HG03342 (cell line): ENCODE measurements at regions not wholly inside any gene's neighbourhood (a gene's known extent, or its start where the extent isn't known, plus 50 kb on each side); places are given as distances from the start of the nearest gene placed in this dataset.

ENCODE experiments used
- ATAC-seq: cut with Tn5 transposase; IDR thresholded peaks from one replicate; pipeline ENCODE4 v1.9.1; 2021; ENCODE audit warnings: mild to moderate bottlenecking, moderate library complexity; ENCODE audit not compliant: unreplicated experiment

DNA sequence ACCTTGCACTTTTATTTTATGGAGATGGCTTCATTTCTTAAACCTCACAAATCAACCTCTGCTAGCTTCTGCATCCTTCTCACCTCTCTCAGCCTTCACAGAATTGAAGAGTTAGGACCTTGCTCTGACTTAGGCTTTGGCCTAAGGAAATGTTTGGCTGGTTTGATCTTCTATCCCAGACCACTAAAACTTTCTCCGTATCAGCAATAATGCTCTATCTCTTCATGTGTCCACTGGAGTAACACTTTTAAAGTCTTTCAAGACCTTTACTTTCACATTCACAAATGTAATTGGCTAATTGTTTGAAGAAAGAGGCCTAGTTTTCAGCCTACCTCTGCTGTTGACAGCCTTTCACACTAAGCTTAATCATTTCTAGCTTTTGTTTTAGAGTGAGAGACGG is 212.9 kb downstream of the TTLL2 start:
- ATAC-seq: no peak

DNA sequence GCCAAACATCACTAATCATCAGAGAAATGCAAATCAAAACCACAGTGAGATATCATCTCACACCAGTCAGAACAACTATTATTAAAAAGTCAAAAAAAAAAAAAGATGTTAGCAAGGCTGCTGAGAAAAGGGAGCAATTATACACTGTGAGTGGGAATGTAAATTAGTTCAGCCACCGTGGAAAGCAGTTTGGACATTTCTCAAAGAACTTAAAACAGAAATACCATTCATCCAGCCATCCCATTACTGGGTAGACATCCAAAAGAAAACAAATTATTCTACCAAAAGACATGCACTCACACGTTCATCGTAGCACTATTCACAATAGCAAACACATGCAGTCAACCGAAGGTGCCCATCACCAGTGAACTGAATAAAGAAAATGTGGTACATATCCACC is 213.9 kb downstream of the TTLL2 start:
- ATAC-seq: no peak

DNA sequence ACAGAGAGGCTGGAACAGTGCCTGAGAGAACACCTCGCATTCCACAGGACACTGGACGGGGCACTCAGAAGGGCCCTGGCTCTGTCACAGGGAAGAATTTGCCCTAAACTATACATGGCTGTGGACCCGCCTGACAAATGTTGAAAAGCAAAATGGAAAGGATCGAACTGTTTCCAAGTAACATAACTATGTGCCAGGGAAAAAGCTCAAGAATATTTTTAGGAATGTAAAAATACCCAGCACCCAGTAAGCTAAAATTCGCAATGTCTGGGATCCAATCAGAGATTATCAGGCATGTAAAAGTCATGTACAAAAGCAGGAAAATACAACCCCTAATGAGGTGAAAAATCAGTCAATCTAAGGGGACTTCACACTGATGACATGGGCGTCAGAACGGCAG is 215.9 kb downstream of the TTLL2 start:
- no peak for ATAC-seq

DNA sequence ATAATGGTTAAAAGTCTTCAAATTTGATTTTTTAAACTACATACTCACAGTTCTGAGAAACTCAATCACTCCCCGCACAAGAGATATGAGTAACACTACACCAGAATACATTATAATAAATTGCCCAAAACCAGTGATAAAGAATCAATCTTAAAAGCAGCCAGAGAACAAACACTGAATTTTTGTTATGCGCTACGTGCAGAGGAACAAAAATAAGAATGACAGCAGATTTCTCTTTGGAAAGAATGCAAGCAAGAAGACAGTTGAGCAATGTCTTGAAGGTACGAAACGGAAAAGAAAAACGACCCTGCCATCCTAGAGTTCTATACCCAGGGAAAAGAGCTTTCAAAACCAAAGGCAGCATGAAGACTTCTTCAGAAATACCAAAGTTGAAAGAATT is 216.7 kb downstream of the TTLL2 start:
- ATAC-seq: no peak

DNA sequence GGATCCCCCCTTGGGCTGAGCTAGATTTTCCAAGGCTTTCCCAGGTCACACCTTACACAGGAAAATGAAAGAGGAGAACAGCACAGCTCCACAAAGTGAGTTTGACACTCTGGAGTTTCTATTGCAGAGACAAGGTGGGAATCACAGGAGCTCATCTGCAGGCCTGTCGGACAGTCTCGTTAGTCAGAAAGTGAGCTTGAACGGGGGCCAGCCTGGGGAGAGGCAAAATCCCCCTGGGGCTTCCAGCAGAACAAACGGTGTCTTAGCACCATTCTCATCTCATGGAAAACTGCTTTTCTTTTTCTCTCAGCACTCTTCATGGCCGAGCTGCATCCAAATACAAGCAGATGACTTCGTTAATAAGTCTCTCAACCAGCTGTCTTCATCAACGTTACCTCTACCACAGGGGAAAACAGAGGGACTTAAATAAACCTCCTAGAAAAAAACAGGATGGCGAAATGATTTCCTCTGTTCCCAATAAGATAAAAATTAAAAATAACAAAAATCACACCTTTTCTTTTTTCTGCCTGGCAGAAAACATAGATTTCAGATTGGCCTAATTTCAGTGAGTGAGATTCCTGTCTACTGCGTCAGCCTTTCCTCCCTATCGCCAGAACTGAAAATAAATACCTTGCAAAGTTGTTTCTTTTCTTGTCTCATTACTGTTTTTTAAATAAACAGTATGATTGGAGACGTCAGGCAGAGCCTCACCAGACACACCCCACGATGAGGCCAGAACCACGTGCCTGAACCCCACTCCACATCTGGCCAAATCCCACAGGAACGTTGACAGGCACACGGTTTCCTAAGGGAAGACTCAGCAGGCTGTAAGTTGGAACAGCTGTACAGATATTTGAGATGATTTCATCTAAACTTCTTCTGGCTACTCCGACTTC is 219.0 kb downstream of the TTLL2 start:
- no peak for ATAC-seq

DNA sequence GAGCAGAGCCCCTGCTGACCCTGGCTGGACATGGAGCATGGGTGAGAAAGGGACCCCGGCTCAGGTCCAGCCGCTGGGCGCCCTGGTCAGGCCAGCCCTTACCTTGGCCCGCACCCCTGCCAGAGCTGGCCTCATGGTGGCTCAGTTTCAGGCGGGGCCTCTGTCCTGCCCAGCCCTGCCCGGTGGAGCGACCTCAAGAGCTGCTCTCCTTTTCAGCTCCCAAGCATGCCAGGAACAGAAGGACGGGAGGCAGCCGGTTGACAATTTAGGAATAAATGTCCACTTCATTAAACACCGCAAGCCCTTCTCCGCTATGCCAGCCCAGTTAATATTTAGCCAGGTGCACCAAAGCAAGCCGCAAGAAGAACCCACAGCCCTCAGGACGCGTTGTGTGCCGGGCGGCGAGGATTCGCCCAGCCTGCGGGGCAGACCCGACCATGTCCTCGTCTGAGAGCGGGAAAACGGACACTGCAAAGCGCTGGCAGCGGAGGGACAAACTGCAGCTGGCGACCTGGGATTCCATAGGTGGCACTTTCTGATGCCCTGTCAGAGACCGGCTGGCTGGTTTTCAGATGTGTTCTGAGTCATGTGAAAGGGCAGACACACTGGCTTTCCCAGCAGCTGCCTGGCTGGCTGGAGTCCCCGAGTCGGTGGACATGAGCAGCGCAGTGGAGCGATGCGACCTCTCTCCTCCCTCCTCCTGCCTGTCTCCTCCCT is 221.9 kb downstream of the TTLL2 start:
- ATAC-seq: no peak

DNA sequence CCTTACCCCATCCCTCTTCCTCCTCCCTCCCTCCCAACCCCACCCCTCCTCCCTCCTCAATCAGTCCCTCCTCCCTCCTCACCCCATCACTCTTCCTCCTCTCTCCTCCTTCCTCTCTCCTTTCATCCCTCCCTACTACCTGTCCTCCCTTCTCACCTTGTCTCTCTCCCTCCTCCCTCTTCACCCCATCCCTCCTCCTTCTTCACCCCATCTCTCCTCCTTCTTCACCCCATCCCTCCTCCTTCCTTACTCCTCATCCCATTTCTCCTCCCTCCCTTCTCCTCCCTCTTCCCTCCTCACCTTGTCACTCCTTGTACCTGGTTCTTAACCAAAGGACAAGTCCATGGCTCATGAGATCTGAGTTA is 222.4 kb downstream of the TTLL2 start:
- ATAC-seq: no peak

DNA sequence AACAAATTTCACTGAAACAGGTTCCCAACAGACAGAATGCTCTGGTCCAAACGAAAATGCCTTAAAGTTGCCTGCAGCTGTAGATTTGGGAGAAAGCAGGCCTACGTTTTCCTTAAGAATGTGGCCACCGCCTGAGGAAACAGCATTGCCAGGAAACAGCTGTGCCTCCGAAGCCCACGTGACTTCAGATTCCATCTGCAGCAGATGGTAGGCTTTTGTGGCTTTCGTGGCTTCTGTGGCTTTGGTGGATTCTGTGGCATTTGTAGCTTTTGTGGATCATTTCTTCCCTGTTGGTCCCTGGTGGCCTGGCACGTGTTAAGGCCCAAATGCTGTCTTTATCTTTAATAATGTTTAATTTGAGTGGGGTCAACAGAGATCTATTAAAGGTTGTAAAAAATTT is 222.9 kb downstream of the TTLL2 start:
- no peak for ATAC-seq

DNA sequence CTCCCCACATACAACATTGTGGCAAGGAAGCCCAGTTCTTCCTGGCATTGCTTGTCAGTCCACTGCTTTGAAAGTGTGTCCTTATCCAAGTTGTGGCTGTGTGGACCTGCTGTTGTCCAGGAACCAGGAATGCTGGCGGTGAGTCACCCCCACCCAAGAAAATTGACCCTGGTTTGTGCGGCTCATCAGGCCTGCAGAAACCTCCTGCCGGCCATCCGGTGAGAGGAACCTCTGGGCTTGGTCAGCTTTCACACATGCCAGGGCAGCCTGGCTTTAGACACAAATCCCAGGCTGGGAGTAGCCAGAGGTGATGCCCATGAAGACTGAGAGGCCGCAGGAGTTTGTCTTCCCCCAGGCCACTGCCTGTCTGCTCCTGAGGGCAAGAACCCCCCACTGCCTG is 223.6 kb downstream of the TTLL2 start:
- ATAC-seq: no peak

DNA sequence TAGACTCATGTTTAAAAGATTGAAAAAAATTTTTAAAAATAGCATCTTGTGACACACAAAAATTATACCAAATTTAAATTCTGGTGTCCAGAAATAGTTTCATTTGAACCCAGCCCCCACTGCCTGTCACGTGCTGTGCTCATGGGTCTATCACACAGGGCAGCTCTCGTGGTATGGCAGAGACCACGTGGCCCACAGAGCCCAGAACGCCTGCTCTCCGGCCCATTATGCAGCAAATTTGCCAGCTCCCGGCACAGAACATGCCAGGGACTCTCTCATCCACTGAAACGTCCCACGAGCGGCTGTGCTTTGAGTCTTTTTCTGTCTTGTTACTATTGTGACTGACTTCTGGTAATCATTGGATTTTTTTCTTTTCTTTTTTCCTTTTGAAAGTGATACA is 224.3 kb downstream of the TTLL2 start:
- no peak for ATAC-seq

DNA sequence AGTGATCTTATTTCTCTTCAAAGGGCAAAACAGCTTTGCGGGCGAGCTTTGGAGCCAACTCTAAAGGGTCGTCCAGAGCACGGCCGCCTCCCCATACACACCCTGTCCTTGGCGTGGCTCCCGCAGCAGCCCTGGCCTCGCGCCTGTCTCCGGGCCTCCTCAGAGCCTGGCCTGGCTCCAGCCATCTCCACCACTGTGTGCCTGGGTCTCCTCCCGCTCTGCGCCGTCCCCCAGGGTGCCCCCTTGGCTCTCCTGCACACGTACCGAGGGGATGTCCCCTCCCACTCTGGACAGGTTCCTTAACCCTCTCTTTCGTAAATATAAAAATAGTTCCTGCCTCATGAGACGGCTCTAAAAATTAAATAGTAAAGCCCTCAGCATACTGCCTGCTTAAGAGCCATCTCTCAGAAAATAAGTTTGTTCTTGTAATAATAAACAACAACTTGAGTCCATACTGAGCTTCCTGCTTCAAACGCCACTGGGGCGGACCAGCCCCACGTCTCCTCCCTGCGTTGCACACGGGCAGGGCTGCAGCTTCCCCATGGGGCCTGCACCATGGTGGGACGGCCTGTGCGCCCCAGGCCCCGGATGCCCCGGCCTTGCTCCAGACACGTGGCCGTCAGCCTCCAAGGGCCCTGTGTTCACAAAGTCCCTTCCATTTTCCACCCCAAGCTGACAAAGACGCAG is 226.2 kb downstream of the TTLL2 start:
- no peak for ATAC-seq

DNA sequence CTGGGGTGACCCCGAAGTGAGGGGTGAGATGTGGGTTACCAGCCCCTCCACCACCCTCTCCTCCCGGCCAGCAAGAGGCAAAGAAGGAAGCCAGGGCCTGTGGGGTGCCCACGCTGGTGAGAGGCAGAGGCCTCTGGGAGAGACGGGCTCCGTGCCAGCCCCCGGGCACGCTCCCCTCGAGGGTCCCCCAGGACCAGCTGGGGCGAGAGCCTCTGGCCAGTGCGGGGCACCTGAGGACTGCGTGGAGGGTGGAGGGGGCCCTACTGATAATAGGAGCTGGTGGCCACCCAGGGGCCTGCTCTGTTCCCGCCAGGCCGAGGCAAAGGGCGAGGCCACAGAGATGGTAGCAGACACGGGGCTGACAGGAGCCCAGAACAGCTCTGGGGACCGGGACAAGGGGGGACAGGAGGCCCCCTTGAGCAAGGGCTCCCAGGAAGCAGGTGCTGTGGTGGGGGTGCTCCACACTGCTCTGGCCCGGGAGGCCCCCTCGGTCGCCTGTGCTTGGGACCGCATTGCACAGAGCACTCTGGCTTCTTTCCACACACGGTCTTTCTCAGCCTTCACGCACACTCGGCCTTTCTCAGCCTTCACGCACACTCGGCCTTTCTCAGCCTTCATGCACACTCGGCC is 226.9 kb downstream of the TTLL2 start:
- ATAC-seq: no peak

DNA sequence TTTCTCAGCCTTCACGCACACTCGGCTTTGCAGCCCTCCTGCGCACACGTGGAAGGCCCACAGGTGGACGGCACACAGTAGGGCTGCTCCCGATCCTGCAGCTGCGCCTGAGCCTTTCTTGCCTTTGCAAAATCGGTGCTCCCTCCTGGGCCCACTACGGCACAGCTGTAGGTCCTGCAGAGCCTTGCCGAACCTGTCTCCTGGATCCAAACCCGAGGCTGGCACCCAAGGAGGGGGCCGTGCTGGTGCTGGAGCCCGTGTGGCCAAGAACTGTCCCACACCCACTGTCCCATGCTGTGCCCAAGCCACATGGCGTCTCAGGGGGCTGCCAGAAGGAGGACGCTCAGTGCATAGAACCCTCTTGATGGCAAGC is 227.4 kb downstream of the TTLL2 start:
- no peak for ATAC-seq

DNA sequence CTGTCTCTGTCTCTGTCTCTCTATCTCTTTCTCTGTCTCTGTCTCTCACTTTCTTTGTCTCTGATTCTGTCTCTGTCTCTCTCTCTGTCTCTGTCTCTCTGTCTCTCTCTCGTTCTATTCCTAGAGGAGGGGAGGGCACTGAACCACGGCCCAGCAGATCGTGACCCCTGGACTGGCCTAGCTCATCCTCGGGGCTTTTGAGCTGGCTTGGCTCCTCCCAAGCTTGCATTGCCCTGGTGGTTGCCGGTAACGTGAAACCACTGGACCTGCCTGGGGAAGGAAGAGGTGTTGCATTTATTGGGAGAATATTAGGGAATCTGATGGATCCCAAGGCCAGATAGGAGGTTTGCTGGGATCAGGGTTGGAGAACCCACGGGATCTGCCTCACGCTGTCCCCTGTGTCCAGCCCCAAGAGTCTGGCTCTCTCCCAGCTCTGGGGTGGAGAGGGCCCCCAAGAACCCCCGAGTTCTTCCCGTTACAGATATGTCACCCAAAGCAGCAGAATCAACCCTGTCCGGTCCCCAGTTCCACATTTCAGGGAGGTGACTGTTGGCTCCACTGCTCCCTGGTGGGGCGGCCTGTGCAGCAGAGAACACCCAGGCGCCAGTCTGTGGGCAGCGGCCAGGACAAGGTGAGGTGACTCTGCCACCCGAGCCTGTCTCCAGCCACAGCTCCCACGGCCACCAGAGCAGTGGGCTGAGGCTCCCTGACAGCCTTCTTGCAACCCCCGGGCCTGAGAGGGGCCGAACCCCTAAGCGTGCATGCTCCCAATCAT is 228.3 kb downstream of the TTLL2 start:
- ATAC-seq: no peak

DNA sequence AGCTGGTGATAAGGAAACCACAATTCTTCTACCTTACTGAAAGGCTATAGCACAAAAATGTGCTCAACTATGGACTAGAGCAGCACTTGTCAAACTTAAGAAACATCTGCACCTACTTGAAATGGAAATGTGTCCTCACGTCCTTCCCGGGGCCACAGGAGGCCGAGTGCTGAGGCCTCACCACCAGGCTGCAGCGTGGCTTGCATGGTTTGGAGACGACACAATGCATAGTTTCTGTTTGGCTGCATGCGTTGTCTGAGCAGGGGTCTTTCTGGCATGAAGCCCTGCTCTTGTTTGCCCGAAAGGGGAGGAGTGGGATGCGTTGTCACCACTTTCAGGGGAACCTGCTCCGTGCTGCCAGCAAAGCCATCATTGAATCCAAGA is 228.8 kb downstream of the TTLL2 start:
- ATAC-seq: no peak

DNA sequence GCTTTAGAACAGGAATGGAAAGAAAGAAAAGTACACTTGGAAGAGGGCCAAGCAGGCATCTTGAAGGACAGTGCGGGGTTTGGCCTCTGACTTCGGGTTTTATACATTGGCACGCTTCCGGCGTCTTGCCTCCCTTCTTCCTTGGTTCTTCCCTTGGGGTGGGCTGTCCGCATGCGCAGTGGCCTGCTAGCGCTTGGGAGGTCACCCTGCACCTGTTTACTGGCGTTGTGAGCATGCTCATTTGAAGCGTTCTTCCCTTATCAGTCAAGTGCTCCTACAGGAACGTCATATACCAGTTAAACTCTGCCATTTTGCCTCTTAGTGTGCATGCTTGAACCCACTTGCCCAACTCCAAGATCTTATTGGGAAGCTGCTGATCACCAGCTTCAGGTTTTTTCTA is 230.0 kb downstream of the TTLL2 start:
- no peak for ATAC-seq

DNA sequence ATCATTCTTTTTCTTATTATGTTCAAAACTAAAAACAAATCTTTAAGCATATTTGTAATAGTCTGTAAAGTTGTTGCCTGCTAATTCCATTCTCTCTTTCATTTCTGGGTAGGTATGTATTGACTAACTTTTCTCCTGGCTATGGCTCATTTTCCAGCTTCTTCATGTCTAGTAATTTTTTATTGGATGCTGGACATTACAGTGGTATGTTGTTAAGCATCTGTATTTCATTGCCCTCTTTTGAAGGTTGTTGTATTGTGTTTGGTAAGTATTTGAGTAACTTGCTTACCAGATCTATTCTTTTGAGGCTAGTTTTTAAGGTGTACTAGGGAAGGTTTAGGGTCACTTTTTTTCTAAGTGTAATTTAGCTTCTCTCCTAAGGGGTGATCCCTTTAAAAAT is 230.9 kb downstream of the TTLL2 start:
- no peak for ATAC-seq

DNA sequence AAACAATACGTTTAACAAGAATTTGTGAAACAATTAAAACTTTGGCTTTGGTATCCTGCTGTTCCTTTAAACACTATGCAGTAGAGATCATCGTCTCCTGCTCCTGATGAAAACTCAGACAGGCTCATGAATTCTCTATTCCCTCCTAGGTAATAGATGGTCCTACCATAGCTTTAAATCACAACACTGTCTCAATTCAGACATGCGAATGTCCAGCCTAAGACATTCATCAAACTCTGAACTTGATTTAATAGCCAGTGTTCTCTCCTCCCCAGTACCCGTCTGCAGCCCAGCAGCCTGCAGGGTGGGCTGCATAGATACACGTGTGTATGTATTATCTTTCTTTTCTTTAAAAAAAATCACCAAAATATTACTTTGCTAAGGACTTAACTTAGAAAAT is 232.8 kb downstream of the TTLL2 start:
- no peak for ATAC-seq

DNA sequence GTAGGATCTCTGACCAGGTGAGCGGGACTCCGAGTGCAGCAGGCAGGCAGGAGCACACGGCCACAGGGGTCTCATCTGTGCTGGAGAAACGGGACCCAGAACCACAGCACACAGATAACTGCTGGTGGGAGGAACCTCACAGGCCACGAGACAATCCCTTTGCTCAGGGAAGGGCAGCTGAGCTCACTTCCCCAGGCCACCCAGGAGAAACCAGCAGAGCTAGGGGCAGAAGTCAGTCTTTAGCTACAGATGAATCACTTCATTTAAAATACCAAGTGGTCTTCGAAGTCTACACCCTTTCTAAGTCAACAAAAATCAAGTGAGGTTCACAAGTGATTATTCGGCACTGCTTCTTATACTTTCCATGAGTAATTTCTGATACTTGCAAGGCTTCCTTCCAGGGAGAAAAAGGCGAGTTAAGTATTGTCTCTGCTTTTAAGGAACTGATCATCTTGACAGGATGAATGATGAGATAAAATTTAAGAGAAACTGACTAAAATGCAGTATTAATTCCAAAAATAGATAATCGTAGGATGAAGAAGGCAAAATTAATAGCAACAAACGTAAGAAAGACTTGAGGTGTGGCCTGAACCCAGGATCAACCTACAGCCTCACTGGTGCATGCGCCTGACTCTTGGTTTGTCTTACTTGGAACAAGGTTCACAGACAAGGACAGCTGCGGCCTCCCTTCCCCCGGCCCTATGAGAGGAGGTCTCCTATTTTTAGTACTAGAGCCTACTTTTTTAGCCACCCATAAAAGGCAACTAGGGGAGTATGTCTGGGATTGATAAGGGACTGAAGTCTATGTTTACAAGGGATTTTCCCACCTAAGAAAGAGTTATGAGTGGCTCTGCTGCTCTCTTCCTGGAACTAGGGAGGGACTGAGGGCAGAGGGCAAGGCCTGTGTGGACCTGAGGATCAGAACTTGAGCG is 233.6 kb downstream of the TTLL2 start:
- no peak for ATAC-seq
